AG09319 (cell line): ENCODE measurements at regions not wholly inside any gene's neighbourhood (a gene's known extent, or its start where the extent isn't known, plus 50 kb on each side); places are given as distances from the start of the nearest gene placed in this dataset.
"Not testable (repeated sequence)": the region's sequence is repeated elsewhere in the genome, so short reads cannot be mapped to it uniquely, and the experiment has no call there.

Experiments used
- DNase-seq: peaks from one replicate; pipeline ENCODE4 v3.0.0-alpha.2; 2010; ENCODE audit warnings: low read depth; ENCODE audit errors: extremely low read depth
- TF ChIP-seq, protein P1 (sequence below): IDR thresholded peaks from 2 replicates; pipeline ENCODE4 v1.5.1; 2011; ENCODE audit warnings: low read depth, mild to moderate bottlenecking, inconsistent platforms, low read length, moderate library complexity

DNA sequence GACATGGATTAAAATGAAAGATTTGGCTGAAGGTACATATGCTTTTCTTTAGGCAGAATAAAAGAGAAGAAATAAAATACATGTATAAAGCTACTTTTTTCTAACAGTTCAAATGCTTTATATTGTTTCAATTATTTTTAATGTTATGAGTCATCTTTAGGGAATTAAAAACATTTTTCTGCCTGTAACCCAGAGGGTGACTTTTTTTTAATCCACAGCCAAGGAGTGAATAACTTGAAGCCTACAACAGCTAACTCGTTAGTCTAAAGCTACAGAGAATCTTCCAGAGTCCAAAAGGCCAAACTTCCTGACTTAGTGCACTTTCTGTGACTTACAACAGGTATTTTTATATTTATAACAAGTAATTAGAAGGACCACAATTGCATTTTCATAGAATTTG, 151.6 kb downstream of the SEC23A start:
- TF ChIP-seq, protein P1, sequence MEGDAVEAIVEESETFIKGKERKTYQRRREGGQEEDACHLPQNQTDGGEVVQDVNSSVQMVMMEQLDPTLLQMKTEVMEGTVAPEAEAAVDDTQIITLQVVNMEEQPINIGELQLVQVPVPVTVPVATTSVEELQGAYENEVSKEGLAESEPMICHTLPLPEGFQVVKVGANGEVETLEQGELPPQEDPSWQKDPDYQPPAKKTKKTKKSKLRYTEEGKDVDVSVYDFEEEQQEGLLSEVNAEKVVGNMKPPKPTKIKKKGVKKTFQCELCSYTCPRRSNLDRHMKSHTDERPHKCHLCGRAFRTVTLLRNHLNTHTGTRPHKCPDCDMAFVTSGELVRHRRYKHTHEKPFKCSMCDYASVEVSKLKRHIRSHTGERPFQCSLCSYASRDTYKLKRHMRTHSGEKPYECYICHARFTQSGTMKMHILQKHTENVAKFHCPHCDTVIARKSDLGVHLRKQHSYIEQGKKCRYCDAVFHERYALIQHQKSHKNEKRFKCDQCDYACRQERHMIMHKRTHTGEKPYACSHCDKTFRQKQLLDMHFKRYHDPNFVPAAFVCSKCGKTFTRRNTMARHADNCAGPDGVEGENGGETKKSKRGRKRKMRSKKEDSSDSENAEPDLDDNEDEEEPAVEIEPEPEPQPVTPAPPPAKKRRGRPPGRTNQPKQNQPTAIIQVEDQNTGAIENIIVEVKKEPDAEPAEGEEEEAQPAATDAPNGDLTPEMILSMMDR, result no peak
- DNase-seq, result peak; percentile 3

DNA sequence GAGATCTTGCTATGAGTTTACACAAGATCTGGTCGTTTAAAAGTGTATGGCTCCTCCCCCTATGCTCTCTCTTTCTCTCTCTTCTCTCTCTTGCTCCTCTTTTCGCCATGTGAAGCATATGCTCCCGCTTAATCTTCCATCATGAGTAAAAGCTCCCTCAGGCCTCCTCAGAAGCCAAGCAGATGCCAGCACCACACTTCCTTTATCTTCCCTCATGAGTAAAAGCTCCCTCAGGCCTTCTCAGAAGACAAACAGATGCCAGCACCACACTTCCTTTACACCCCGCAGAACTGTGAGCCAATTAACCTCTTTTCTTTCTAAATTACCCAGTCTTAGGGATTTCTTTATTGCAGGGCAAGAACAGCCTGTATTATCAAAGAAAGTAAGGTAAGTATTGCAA, 152.4 kb downstream of the SEC23A start:
- no peak for DNase-seq
- TF ChIP-seq, protein P1, result no peak

DNA sequence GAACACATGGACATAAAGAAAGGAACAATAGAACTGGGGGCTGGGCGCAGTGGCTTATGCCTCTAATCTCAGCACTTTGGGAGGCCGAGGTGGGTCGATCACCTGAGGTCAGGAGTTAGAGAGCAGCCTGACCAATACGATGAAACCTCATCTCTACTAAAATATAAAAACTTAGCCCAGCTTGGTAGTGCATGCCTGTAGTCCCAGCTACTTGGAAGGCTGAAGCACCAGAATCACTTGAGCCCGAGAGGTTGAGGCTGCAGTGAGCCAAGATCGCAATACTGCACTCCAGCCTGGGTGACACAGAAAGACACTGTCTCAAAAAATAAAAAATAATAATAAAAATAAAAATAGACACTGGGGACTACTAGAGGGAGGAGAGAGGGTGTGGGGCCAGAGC, 154.5 kb downstream of the SEC23A start:
- TF ChIP-seq, protein P1, result no peak
- no peak for DNase-seq

DNA sequence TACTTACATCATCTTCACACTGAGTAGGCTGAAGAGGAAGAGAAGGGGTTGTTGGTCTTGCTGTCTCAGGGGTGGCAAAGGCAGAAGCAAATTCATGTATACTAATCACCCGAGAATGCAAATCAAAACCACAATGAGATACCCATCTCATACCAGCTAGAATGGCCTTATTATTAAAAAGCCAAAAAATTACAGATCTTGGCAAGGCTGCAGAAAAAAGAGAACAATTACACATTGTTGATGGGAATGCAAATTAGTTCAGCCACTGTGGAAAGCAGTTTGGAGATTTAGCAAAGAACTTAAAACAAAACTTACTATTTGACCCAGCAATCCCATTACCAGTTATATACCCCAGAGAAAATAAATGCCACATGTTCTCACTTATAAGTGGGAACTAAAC, 154.9 kb downstream of the SEC23A start:
- peak; percentile 11 for DNase-seq
- TF ChIP-seq, protein P1, result no peak

DNA sequence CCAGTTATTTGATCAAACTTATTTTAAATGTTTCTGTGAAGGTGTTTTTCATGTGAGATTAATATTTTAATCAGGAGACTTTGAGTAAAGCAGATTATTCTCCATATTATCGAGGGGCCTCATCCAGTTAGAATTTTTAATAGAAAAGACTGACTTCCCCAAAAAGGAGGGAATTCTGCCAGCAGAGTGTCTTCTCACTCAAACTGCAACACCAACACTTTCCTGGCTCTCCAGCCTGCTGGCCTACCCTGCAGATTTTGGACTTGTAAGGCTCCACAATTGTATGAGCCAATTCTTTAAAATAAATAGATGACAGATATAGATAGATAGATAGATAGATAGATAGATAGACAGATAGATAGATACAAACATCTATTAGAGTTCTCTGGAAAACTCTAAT, 155.7 kb downstream of the SEC23A start:
- TF ChIP-seq, protein P1, result no peak
- DNase-seq, result no peak

DNA sequence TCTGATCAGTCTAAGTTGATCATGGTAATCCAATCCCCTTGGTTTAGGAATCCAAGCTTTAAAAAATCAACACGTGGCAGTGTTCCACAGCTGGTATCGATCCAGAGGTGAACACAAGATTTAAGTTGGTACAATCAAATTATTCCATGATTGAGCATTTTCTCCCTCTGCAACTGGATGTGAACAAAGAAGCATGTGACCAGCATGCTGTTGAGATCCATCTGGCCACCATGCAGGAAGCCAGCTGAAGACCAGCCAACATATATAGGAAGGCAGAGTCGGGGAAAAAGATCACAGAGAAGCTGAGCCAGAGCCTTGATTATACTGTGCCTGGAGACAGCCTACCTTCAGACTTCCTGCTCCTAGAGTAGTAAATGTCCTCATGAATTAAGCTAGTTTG, 158.3 kb downstream of the SEC23A start:
- TF ChIP-seq, protein P1, result no peak
- no peak for DNase-seq

DNA sequence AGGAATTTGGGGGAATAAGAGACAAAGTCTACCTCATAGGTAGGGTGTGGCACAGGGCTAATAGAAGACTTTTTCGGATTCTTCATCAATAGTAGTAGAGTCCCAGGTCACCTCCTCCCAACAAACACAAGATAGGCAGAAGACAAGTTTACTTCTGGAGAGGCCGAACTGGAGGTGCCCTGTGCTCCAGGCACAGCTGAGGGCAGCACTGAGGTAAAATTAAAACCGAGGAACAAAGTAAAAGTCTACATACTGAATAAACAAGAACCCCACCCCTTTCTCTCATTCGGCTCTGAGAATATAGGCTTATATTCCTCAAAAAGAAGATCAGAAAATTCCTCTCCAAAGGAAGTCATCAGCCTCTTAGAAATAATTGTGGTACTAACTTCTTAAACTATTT, 161.5 kb downstream of the SEC23A start:
- TF ChIP-seq, protein P1, result no peak
- DNase-seq, result no peak

DNA sequence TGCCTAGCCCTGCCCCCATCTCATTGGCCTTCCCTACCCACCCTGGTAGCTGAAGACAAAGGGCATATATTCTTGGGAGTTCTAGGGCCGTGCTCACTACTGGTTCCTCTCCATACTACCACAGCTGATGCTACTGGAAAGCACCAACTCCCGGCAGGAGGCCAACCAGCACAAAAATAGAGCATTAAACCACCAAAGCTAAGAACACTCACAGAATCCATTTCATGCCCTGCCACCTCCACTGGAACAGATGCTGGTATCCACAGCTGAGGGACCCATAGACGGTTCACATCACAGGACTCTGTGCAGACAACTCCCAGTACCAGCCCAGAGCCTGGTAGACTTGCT, 170.4 kb downstream of the SEC23A start:
- not testable (repeated sequence) for DNase-seq
